Tibial nerve (tissue), 4 donors: ENCODE measurements at regions not wholly inside any gene's neighbourhood (a gene's known extent, or its start where the extent isn't known, plus 50 kb on each side); places are given as distances from the start of the nearest gene placed in this dataset.
"Not testable (repeated sequence)": the region's sequence is repeated elsewhere in the genome, so short reads cannot be mapped to it uniquely, and the experiment has no call there.

Experiments
- DNase-seq, 2 donors: peaks; one replicate each; pipeline ENCODE4 v3.0.0-alpha.2; 2019; ENCODE audit warnings: low spot score in 2 of 2
- H3K27ac ChIP-seq, 4 donors: fragments of 200-600 bp; sonication (generic) in 3 of 4; one replicate each; pipeline ENCODE4 v1.5.1; 2017 to 2019; ENCODE audit warnings: mild to moderate bottlenecking in 1 of 4
- H3K27me3 ChIP-seq, 2 donors: fragments of 200-600 bp; sonication (generic) in 1 of 2; one replicate each; pipeline versions ENCODE4 v1.5.1 to v1.6.0; 2017 to 2019
- H3K36me3 ChIP-seq, 3 donors: fragments of 200-600 bp; sonication (generic); one replicate each; pipeline ENCODE4 v1.5.1; 2018 to 2019
- H3K4me1 ChIP-seq, 4 donors: fragments of 200-600 bp; sonication (generic) in 3 of 4; one replicate each; pipeline ENCODE4 v1.5.1; 2017 to 2019
- H3K4me3 ChIP-seq, 4 donors: fragments of 200-600 bp; sonication (generic) in 3 of 4; one replicate each; pipeline ENCODE4 v1.5.1; 2017 to 2019; ENCODE audit warnings: mild to moderate bottlenecking in 1 of 4, moderate library complexity in 1 of 4
- H3K9me3 ChIP-seq, 4 donors: fragments of 200-600 bp; sonication (generic) in 3 of 4; one replicate each; pipeline ENCODE4 v1.5.1; 2017 to 2019
- EP300 ChIP-seq, 2 donors: sonication (generic); formaldehyde crosslinking; IDR thresholded peaks; one replicate each; pipeline ENCODE4 v1.6.1; 2017; ENCODE audit warnings: antibody characterized with exemption in 2 of 2, mild to moderate bottlenecking in 1 of 2
- POLR2A ChIP-seq, 2 donors: fragments of 450-650 bp; IDR thresholded peaks; one replicate each; pipeline ENCODE4 v1.6.1; 2017; ENCODE audit warnings: antibody characterized with exemption in 2 of 2, mild to moderate bottlenecking in 2 of 2, moderate library complexity in 2 of 2
- WGBS, 2 donors: methylation state at CpG; one replicate each; pipeline ENCODE4 v1.1.5; 2018; 5-methylcytosine and 5-hydroxymethylcytosine counted together
- TF ChIP-seq, protein P1 (sequence below), 5 experiments: fragments of 200-600 bp in 3 of 5; fragments of 450-650 bp in 2 of 5; sonication (generic) in 3 of 5; IDR thresholded peaks; one replicate each; pipeline ENCODE4 v1.5.1; 2016 to 2019; ENCODE audit warnings: antibody characterized with exemption in 5 of 5, mild to moderate bottlenecking in 3 of 5, moderate library complexity in 2 of 5

DNA sequence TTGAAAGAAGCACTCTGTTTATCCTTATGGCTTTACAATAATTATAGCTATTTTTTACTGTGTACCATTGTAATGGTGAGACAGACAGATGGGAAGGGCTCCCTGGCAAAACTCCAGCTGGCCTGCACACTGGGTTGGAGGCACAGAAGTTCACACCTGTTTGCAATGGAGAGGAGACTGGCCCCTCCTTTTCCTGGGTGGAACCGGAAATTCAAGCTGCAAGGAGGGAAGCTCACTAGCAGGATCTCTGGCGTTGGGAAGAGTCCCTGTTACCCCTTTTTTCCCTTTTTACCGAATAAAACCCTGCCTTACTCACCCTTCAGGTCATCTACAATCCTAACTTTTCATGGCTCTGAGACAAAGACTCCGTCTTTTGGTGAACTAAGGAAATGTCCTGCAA lies 100.3 kb upstream of the TFPI start:
- Histone ChIP-seq H3K27ac (no peak overlapping the region), H3K36me3 (no peaks in the 10 kb centered on the region), H3K4me3 (no peak overlapping the region), H3K9me3 (no peaks in the 10 kb centered on the region), H3K4me1 (no peaks in the 10 kb centered on the region), H3K27me3 (no peaks in the 10 kb centered on the region)
- TF ChIP-seq POLR2A (IDR thresholded peaks at IDR 0.05), result no peak
- TF ChIP-seq, protein P1, sequence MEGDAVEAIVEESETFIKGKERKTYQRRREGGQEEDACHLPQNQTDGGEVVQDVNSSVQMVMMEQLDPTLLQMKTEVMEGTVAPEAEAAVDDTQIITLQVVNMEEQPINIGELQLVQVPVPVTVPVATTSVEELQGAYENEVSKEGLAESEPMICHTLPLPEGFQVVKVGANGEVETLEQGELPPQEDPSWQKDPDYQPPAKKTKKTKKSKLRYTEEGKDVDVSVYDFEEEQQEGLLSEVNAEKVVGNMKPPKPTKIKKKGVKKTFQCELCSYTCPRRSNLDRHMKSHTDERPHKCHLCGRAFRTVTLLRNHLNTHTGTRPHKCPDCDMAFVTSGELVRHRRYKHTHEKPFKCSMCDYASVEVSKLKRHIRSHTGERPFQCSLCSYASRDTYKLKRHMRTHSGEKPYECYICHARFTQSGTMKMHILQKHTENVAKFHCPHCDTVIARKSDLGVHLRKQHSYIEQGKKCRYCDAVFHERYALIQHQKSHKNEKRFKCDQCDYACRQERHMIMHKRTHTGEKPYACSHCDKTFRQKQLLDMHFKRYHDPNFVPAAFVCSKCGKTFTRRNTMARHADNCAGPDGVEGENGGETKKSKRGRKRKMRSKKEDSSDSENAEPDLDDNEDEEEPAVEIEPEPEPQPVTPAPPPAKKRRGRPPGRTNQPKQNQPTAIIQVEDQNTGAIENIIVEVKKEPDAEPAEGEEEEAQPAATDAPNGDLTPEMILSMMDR (IDR thresholded peaks at IDR 0.05), result no peak
- TF ChIP-seq EP300 (IDR thresholded peaks at IDR 0.05), result no peak
- DNase-seq, result no peak
- WGBS, 2 donors, result 68% methylated on average over 4 of the region's 4 CpGs

DNA sequence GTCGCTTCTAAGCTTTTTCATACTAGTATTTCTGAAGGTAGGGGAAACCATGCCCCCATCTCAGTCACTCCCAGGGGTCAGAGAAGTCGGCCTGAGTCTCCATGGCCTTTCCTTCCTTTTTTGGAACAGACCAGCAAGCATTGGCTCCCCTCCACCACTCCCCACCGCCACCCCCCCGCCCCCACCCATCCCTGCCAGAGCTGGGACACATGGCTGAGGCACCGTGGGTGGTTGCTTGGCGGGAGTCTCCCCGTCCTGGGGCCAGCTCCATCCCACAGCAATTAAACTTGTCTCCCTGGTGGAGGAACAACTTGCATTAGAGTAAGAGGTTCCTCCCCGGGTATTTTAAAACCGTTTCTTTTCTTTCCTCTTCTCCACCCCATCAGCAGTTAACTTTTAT lies 100.8 kb upstream of the TFPI start:
- TF ChIP-seq POLR2A (IDR thresholded peaks at IDR 0.05), result no peak
- TF ChIP-seq, protein P1 (IDR thresholded peaks at IDR 0.05), result no peak
- no peak for TF ChIP-seq EP300 (IDR thresholded peaks at IDR 0.05)
- H3K4me3 ChIP-seq, result no peak overlapping the region
- WGBS, 2 donors, result 55 to 56% methylated on average over 9 of the region's 9 CpGs
- no peaks in the 10 kb centered on the region for H3K36me3 ChIP-seq
- H3K27ac ChIP-seq, result no peak overlapping the region
- no peak for DNase-seq
- H3K27me3 ChIP-seq, result no peaks in the 10 kb centered on the region
- no peaks in the 10 kb centered on the region for H3K4me1 ChIP-seq
- H3K9me3 ChIP-seq, result no peaks in the 10 kb centered on the region

DNA sequence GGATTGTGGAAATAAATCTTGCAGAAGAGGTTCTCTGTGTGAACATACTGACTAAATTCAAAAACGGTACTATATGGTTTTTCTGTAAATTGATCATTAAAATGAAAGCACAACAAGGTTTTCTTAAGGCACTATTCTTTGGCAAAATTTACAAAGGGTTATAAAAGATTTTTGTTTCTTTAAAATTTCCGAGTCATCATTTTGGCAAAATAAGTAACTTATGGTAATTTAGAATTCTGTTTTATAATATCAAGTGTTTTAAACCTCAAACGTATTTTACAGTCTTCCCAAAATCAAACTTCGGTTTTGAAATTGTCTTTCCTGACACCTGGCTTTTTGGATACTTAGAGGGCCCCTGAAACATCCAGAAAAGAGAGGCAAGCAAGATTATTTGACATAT lies 101.9 kb upstream of the TFPI start:
- WGBS, 2 donors, result 73 to 87% methylated on average over 4 of the region's 4 CpGs
- no peaks in the 10 kb centered on the region for H3K4me1 ChIP-seq
- TF ChIP-seq EP300 (IDR thresholded peaks at IDR 0.05) (no peak), POLR2A (IDR thresholded peaks at IDR 0.05) (no peak)
- TF ChIP-seq, protein P1 (IDR thresholded peaks at IDR 0.05), result no peak
- H3K27me3 ChIP-seq, result no peaks in the 10 kb centered on the region
- H3K27ac ChIP-seq, result no peak overlapping the region
- H3K36me3 ChIP-seq, result no peaks in the 10 kb centered on the region
- no peak for DNase-seq
- no peak overlapping the region for H3K4me3 ChIP-seq
- H3K9me3 ChIP-seq, result no peaks in the 10 kb centered on the region

DNA sequence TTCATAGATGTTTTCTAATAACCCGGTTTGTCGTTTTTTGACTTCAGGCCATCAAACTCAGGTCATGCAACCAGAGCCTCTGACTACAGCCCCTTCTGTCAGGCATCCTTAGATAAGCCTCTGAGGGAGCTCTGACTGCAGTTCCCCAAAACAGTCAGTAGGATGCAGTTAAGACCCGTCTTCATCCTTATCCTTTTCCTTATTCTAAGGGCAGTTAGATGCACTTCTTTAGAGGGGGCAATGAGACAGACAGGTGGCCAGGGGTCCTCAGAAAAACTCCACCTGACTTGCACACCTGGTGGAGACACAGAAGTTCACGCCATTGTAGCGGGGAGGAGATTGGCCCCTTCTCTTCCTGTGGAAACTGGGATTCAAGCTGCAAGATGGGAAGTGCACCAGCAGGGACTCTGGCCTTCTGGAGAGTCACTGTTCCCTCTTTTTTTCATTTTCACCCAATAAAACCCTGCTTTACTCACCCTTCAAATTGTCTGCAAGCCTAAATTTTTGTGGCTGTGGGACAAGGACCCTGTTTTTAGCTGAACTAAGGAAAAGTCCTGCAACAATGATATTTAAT lies 104.8 kb upstream of the TFPI start:
- Histone ChIP-seq H3K27me3 (no peaks in the 10 kb centered on the region), H3K9me3 (peaks cover 0 to 7% (median 0%) of the 10 kb centered on the region in 4 donors), H3K36me3 (no peaks in the 10 kb centered on the region), H3K4me3 (no peak overlapping the region), H3K27ac (no peak overlapping the region), H3K4me1 (no peaks in the 10 kb centered on the region)
- 37 to 42% methylated on average over 5 of the region's 5 CpGs for WGBS, 2 donors
- no peak for TF ChIP-seq POLR2A (IDR thresholded peaks at IDR 0.05)
- TF ChIP-seq, protein P1 (IDR thresholded peaks at IDR 0.05), result no peak
- TF ChIP-seq EP300 (IDR thresholded peaks at IDR 0.05), result no peak
- DNase-seq, result no peak

DNA sequence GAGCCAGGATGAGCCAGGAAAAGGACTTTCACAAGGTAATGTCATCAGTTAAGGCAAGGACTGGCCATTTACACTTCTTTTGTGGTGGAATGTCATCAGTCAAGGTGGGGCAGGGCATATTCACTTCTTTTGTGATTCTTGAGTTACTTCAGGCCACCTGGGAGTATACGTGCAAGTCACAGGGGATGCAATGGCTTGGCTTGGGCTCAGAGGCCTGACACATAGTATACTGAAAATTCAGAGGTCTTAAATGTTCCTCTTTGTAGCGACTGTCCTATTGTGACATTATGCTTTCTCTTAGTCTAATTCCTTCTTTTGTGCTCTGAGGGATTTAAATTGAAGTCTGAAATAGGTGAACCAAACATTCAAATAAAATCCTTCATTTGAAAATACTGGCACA lies 121.8 kb upstream of the TFPI start:
- not testable (repeated sequence) for H3K4me1 ChIP-seq, H3K27me3 ChIP-seq, H3K36me3 ChIP-seq, H3K4me3 ChIP-seq, DNase-seq, H3K9me3 ChIP-seq, H3K27ac ChIP-seq
- 91 to 96% methylated on average over 2 of the region's 2 CpGs for WGBS, 2 donors

DNA sequence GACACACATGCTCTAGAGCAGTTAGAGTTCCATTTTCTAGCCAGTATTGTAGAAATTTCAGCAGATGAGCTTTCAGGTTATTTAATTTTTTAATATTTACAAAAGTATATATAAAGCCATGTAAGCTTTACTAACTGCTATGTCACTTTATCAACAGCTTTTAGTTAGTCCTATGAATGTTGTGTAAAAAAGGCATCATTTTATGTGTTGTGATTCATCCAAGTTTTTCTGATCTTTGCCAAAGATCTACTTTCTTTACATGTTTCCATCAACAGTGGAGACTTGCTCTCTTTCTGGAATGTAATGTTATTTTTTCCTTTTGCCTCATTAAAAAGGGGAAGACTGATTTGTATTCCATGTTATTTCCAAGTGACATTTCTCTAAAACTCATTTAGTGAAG lies 125.2 kb upstream of the TFPI start:
- Histone ChIP-seq H3K27me3 (no peaks in the 10 kb centered on the region), H3K27ac (no peak overlapping the region), H3K9me3 (no peaks in the 10 kb centered on the region), H3K4me3 (no peak overlapping the region), H3K36me3 (no peaks in the 10 kb centered on the region), H3K4me1 (no peaks in the 10 kb centered on the region)
- no peak for DNase-seq
- no peak for TF ChIP-seq POLR2A (IDR thresholded peaks at IDR 0.05)
- TF ChIP-seq EP300 (IDR thresholded peaks at IDR 0.05), result no peak
- TF ChIP-seq, protein P1 (IDR thresholded peaks at IDR 0.05), result no peak
